NT2/D1 (cell line): ENCODE measurements at regions not wholly inside any gene's neighbourhood (a gene's known extent, or its start where the extent isn't known, plus 50 kb on each side); places are given as distances from the start of the nearest gene placed in this dataset.
"Not testable (repeated sequence)": the region's sequence is repeated elsewhere in the genome, so short reads cannot be mapped to it uniquely, and the experiment has no call there.

Experiments used
- SUZ12 ChIP-seq: IDR thresholded peaks from 2 replicates; pipeline ENCODE4 v1.6.1; 2011; ENCODE audit not compliant: insufficient read length, insufficient read depth; ENCODE audit errors: extremely low read depth
- YY1 ChIP-seq: IDR thresholded peaks from 2 replicates; pipeline ENCODE4 v1.6.1; 2011; ENCODE audit not compliant: insufficient read length, insufficient read depth
- ZNF274 ChIP-seq: IDR thresholded peaks from 2 replicates; pipeline ENCODE4 v1.6.1; 2011; ENCODE audit warnings: mild to moderate bottlenecking, low read depth, low read length

- TF ChIP-seq SUZ12, YY1, ZNF274: not testable (repeated sequence)
Measured at GRCh38 chr9:39463696-39464095, 108.2 kb downstream of the SPATA31A1 start.
